GM18517 (cell line): ENCODE measurements at regions not wholly inside any gene's neighbourhood (a gene's known extent, or its start where the extent isn't known, plus 50 kb on each side); places are given as distances from the start of the nearest gene placed in this dataset.

Experiments used
- ATAC-seq: cut with Tn5 transposase; IDR thresholded peaks from one replicate; pipeline ENCODE4 v1.9.1; 2021; ENCODE audit warnings: mild to moderate bottlenecking, moderate library complexity; ENCODE audit not compliant: unreplicated experiment

DNA sequence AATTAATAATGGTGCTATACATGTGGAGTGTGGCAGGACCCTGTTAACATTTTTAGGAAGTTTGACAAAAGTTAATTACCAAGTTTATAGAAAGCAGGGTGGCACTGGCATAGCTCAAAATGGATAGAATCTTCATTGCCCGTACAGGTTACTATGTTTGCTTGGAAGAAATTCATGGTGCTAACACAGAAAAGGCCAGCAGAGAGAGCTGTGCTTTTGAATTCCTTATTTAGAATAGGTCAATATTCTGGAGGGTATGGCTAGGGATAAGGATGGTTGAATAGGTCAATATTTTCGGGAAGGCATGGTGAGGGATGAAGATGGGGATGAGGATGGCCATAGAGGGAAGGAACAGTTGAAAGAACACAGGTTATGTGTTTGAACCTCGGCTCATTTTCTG, 345.1 kb downstream of the LMO4 start:
- no peak for ATAC-seq

DNA sequence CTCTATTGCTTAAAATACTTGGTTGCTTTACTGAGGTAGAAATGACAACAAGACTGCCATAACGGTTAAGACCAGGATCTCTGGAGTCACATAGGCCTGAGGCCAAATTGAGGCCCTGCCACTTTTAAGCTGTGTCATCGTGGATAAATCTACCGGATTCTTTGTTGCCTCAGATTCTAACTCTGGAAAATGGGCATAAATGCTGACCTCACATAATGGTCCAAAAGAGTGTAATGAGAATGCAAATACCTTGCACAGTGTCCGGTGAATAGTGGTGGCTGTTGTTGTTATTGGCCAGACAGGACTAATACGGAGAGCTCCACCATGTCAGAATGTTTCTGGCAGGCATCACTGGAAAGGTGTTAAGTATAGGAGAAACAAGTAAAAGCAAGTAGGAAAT, 346.1 kb downstream of the LMO4 start:
- no peak for ATAC-seq

DNA sequence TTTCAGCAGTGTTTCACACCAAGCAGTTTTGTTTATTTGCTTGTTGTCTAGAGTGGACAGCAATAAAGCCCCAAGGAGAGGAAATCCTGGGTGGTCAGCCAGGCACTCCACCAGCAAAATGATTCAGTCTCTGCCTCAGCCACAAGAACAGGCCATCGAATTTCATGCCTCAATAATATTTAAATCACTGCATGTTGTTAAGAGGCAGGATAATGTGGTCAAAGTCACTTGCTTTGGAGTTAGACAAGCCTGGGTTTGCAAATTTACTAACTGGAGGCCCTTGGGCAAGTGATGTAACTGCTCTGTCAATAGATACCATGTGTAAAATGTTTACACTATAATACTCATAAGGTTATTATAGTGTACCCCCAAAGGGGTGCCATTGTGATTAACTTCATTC, 349.6 kb downstream of the LMO4 start:
- ATAC-seq, result no peak

DNA sequence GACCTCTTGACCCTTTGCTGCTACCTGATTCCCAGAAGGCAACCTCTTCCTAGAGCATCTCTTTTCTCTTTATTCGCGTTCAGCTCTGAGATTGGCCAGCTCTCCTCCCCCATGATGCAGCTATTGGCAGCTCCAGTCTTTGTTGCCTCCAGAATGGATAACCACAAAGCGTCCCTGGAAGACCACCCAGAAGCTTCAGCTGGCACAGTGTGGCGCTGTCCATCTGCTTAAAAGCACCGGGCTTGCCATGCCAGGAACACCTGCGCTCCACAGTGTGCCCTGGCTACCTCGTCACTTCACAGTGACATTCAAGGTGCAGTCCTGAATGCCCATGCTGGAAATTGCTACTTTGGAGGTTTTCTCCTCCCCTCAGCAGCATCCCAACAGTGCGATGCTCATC, 353.9 kb downstream of the LMO4 start:
- no peak for ATAC-seq

DNA sequence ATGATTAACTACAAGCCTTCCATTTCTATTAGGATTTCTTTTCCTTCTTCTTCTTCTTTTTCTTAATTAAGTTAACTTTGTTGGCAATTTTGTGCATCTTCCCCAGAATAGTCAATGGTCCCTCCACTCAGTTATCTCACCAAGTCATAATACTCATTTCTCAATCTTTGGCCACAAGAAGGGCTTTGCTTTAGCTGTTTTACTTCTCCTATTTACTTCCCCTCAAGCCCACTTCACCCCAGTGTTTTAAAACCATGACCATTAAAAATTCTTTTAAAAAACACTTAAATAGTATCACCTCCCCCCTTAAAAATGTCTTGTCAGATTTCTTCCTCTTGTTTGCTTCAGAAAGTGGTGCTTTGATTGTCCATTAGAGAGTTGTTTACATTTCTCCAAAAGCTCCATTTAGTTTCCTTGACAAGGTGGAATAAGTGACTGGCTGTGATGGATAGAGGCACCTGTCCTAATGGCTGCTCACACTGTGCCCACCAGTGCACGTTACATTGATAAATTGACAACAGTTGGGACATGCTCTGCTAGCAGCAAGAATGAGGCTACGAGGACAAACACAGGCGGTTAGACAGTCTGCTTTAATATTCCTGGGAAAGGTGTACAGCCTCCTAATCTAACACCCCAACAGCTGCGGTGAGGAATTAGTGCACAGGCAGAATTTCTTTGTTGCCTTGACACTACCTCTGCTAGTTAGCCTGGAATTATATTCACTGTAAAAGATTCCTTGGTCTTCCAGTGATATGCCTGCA, 354.7 kb downstream of the LMO4 start:
- ATAC-seq, result no peak

DNA sequence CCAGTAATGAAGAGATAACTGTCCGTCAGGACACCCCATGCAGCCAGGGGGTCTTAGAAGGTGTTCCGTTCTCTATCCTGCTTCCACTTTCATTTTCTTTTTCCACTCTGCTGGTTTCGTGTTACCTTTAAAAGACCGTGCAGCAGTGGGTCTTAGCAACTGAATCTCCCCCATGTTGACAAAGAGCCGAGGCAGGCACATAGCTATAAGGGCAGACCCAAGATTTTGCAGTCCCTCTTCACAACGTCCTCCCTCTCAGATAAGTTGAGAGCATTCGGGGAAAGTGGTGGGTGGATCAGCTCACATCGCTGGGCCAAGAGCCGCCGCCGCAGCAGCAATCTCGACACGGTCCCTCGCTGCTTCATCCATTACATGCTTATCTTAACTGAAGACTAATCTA, 355.5 kb downstream of the LMO4 start:
- ATAC-seq, result no peak

DNA sequence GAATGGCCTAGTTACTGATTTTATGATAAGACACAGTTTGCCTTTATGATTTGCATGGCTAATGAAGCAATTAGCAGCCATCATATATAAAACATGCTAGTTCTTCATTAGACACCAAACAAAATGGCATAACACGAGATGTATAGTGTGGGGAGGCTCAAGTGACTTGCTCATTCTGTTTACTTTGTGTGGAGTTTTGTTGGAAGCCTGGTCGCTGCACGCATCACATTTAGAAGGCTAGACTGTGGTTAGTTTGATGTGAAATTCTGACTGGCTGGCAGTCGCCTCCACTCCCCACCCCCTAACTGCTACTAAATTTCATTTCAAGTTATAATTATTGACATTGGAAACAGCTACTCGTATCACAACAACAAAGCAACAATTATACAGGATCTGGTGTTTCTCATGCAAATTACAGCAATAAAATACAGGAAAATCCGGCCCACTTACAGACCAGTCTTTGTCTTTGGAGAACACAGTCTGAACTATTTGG, 356.1 kb downstream of the LMO4 start:
- no peak for ATAC-seq

DNA sequence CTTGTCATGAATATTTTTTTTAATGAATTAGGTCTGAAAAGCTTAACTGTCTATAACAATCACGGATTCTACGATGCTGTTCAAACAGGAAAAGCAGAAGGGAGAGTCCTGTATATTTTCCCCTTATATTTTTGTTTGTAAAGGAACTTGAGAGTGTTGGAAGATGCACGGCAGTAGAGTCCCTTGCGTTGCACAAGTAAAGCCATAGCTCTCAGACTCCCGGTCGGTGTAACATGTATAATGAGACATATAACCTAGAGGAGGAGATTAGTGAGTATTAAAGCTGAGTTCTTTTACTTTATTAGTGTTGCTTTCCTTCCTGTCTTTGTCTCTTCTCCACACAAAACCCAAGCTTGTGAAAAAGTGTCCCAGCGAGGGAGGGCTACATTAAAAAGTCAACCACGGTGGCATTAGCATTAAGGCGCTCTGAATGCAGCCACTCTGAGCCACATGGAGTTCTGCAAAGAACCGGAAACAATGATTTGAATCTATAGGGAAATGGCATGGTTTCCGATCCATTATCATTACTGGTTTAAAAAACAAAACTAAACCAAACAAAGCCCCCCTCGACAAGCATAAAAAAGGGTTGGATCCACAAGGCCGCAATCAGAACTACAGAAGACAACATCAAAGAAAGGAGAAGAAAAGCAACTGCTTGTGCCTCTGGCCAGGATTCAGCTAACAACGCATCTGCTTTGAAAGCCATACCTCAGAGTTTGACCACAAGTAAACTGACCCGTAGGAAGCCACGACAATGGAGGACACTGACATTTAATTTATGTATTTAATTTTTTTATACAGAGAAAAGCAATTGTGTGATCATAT, 356.8 kb downstream of the LMO4 start:
- ATAC-seq, result no peak

DNA sequence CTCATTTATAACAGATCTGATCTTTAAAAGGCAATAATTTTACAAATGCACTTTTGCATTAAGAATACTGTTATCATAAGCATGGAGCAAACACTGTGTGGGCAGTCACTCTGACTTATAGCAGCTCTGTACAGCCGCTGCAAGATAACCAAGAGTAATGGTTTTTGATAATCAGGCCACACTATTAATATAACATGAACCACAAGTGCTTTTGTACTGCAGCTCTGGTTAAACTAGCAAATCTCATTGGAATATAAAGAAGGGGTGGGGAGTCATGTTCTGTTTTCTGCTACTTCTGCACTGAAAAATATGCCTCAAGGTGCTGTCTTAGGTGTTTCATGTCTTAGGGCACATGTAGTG, 357.4 kb downstream of the LMO4 start:
- ATAC-seq, result no peak

DNA sequence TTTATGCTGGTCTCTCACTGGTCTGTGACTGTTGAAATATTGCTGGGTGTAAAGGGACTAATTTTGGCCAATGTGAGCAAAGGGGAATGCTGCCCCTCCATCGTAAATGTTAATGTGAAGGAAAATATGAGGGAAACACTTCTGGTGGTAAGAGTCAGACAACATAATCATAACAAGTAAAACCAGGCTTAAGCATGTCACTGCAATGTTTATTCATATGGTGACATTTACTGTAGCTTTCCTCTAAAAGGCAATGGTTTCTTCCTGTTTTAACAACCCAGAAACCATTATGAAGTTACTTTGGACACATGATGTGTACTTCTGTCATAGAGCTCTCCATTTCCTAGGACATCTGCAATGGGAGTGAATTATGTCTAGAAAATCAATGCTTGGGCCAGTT, 358.0 kb downstream of the LMO4 start:
- no peak for ATAC-seq

DNA sequence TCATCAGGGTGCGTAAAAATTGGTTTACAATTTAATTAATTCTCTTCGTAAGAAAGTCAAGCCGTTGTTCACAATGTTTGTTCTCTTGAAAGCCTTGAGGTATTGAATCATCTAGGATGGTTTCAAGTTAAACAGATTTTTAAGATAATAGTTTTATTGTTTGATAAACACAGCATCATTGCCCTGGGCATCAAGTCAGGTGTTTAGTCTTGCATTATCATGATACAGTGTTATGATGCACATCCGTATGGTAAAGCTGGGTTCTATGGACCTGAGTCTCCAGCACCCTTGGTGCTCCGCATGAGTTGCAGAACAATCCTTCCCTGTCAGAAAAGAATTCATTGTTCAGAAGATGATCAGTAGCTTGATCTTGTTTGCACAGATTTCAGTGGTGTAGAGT, 359.5 kb downstream of the LMO4 start:
- no peak for ATAC-seq

DNA sequence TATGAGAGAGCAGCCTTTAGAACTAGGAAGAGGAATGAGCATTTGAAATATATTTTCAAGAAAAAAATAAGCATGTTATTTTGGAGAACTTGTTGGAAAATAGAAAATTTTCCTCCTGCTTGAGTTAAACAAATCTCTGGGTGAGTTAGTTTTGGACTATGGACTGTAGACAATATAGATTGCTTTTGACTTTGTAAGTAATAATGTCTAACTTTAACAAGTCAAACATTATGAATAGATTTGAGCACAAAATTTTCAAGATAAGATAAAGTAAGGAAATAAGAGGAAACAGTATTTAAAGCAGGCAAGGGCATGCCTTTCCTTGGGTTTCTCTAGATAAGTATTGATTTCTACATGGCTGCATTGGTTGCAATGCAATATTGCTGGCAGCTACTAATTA, 360.8 kb downstream of the LMO4 start:
- no peak for ATAC-seq

DNA sequence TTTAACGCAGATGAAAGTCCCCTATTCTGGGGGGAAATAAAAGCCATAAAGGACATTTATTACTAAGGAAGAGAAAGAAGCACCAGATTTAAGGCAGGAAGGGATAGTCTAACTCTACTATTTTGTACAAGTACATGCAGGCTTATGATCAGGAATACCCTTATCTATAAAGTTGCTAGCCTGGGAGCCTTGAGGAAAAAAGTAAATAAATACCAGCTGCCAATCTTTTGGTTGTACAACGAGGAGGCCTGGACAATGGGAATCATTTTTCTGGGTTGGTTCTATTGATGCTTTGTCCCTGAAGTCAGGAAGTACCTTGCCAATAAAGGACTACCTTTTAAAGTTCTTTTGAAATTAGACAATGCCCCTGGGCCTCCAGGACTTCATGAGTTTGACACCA, 367.8 kb downstream of the LMO4 start:
- ATAC-seq, result no peak

DNA sequence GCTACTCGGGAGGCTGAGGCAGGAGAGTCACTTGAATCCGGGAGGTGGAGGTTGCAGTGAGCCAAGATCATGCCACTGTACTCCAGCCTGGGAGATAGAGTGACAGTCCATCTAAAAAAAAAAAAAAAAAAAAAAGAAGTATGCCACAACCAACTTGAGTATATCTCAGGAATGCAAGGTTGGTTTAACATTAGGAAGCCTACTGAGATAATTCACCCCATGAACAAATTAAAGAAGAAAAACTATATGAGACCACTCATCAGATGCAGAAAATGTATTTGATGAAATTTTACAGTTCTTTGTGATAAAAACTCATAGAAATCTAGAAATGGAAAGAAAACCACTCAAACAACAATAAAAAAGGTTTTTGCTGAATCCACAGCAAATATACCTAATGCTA, 373.8 kb downstream of the LMO4 start:
- no peak for ATAC-seq

DNA sequence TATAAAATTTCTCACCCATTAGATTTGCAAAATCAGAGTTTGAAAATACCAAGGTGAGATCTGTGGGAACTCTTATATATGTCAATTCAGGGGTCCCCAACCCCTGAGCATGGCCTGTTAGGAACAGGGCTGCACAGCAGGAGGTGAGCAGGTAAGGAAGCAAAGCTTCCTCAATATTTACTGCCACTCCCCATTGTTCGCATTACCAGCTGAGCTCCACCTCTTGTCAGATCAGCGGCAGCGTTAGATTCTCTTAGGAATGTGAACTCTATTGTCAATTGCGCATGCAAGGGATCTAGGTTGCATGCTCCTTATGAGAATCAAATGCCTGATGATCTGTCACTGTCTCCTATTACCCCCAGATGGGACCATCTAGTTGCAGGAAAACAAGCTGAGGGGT, 376.6 kb downstream of the LMO4 start:
- no peak for ATAC-seq

DNA sequence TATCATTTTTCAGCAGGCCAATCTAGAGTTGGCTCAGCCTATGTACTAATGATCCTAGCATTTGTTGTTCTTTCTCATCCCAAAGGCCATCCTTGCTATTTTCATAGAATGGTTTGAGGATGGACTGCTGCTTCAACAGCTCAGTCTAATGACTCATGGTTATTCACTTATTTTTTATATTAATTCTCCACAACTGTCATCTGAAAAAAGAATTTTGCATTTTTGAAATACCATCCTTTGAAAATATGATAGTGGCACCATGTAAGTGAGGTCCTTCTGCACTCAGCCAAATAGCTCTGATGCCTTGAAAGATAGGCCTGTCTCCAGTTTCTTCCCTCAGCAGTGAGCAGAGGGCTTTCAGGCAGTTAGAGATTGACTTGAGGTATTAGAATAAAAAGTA, 377.5 kb downstream of the LMO4 start:
- no peak for ATAC-seq

DNA sequence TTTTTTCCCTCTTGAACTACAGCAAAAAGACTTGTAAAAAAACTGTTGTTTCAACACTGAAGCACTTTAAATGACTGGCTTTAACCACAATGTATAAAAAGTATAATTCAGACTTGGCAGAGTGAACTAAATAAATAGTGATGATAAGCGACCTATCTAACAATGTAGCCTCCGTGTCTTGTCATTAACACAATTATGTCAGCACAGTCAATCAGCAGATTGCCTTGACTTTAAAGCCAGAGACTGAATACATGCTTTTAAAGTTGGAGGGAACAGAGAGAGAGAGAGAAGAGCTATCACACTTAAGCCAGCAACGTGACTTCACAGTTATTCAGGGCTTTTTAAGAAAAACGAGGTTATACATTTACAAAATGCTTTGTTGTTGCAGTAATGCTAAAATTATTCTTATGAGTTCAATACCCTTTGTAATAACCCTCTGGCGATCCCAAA, 378.1 kb downstream of the LMO4 start:
- no peak for ATAC-seq

DNA sequence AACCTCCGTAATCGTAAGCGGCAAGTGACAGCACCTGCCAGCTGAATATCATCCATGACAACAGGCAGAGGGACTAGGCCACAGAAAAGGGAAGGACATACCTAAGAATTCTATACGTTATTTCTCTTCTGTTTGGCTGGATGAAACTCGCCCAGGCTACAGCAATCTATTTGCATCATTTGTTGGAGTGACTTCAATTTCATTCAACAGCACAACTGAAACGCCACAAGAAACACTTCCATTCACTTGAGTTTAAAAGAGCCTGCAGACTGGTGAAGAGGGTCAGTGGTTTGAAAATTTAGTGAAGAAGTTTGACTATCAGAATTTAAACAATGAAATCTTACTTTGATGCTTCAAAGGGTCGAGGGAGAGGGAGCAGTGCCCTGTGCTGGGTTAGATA, 378.7 kb downstream of the LMO4 start:
- ATAC-seq, result no peak

DNA sequence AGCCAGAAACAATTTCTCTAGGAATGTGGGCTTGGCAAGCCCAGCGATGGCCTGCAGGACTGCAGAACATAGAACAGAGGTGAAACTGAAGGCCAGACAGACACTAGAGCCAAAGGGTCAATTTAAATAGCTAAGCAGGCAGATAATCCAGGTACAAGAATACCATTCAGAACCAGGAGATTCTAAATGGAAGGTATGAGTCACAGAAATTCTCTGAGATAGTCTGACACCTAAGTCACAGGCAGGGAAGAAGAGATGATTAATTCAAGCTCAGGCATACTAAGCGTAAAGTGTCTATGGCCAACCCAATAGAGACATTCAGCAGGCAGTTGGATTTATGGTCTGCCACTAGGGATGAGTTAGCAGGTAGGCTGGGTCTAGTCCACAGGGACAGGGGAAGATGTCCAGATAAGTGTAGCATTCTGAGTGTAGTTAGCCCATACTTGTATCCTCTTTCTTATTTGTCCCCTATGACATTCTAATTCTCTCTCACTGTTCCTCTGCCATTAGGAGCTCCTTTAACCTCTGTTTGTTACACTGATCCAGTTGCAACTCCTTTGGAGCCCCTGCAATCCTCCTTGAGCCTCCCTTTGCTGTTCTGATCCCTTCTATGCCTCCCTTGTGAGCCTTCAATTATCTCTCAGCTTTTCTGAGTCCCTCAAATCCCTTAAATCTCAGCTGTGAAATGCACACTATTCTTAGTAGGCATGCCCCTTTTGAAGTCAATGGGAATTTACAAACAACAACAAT, 383.8 kb downstream of the LMO4 start:
- no peak for ATAC-seq

DNA sequence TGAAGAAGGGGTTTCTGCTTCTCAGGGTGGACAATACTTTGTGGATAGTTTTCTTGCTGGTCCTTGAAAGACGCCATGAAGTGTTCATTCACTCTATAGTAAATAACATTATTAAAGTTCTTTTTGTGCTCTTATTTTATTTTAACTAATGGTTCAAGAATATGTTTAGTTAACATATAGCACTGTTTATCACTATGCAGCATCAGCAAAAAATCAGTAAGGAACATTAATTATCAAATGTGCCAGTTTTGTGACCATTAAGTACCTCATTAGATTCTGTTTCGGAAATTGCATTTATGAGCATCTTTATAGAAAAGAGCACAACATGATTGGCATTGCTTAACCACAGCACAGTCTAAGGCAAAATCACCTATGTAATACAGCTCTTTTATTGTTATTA, 385.6 kb downstream of the LMO4 start:
- ATAC-seq, result no peak

DNA sequence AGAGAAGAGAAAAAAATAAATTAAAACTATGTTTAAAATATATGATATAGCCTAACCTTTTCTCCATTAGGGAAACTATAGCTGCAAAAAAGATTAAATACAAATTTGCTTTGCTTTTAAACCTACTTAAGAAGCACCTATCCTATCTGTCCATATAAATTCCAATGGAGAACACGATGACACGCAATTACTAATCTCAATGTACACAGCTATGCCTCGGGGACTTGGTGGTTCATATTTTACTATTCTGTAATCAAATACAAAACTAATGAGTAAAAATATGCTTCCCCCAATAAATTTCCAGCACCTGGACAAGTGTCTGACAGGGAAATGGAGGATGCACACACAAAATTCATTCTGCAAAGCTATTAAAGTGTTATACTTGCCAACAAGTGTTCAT, 386.4 kb downstream of the LMO4 start:
- ATAC-seq, result no peak

DNA sequence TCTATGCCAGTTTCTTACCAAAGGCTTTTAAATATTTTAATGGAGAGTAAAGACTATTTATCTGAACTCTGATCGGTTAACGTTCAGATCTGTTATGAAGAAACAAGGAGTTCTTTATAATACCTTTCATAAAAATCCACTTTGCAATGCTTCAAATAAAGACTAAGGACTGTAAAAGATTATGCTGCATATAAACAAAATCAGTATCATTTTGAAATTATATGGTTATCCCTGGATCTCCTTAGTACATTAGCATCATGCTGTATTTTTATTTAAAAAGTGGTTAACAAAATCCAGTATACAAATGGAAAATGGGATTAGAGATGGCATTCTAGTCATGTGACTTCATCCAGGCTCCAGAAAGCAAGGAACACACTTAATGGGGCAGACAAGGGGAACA, 386.8 kb downstream of the LMO4 start:
- ATAC-seq, result no peak
